ENCODE measurements at regions not wholly inside any gene's neighbourhood (a gene's known extent, or its start where the extent isn't known, plus 50 kb on each side); places are given as distances from the start of the nearest gene placed in this dataset.

DNA sequence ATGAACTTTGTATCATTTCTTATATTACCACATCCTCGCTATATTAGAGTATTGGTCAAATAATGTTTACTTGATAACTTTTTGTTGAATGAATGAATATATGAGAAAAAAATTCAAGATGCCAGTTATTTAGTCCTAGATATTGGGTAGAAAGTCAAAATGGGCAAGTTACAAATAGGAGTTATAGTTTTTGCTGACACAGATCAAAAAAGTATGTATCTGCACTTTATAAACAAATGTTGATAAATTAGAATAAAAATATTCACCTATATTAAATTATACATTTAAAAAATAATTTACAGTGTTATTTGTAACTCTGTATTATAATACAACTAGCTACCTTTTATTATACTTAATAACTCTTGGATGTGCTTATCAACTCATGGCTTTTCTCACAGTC, 57.8 kb upstream of the NDST4 start:
- intact Hi-C loops (cut with DNase I; ENCODE audit: low total_unique reads): no loop called here
- H3K4me3 ChIP-seq (ENCODE audit: low read depth, poor library complexity, severe bottlenecking): no peak overlapping the region
- TF ChIP-seq, protein P1, sequence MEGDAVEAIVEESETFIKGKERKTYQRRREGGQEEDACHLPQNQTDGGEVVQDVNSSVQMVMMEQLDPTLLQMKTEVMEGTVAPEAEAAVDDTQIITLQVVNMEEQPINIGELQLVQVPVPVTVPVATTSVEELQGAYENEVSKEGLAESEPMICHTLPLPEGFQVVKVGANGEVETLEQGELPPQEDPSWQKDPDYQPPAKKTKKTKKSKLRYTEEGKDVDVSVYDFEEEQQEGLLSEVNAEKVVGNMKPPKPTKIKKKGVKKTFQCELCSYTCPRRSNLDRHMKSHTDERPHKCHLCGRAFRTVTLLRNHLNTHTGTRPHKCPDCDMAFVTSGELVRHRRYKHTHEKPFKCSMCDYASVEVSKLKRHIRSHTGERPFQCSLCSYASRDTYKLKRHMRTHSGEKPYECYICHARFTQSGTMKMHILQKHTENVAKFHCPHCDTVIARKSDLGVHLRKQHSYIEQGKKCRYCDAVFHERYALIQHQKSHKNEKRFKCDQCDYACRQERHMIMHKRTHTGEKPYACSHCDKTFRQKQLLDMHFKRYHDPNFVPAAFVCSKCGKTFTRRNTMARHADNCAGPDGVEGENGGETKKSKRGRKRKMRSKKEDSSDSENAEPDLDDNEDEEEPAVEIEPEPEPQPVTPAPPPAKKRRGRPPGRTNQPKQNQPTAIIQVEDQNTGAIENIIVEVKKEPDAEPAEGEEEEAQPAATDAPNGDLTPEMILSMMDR (IDR thresholded peaks at IDR 0.05): no peak
- TF ChIP-seq POLR2A (IDR thresholded peaks at IDR 0.05): no peak
- WGBS, 2 donors: 95 to 98% methylated on average over 1 of the region's 1 CpG
- no peak for DNase-seq (ENCODE audit: low spot score in 2 of 2)

DNA sequence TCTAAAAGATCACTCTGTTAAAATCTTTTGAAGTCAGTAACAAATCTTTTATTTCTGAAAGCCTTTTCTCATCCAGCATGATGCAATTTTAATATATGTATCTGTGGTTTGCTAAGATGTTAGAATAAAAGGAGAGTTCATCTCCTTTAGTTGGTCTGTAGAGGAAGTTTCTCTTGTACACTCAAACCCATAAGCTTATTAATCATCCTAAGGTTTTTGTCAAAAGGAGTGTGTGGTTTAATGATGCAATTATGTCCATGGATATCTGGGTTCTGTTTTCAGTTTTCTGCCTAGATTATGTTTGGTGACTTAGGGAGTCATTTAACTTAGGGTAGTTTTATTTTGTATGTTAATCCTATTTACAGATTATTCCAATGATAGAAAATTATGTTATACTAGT, 52.1 kb upstream of the NDST4 start:
- no peak for DNase-seq (ENCODE audit: low spot score in 2 of 2)
- no peak for TF ChIP-seq POLR2A (IDR thresholded peaks at IDR 0.05)
- TF ChIP-seq, protein P1 (IDR thresholded peaks at IDR 0.05): no peak
- no peak overlapping the region for H3K4me3 ChIP-seq (ENCODE audit: low read depth, poor library complexity, severe bottlenecking)
- intact Hi-C loops (cut with DNase I; ENCODE audit: low total_unique reads): no loop called here

MicroRNAs encoded in the stretch of these regions (microRNA counts, 767-probe panel; counts per million panel counts)
- 0 to 358 counts per million in 2 donors for microRNA hsa-miR-1973

Measured in lower leg skin (tissue), 4 donors.